Astrocyte (in vitro differentiated cells and primary cell): ENCODE measurements at regions not wholly inside any gene's neighbourhood (a gene's known extent, or its start where the extent isn't known, plus 50 kb on each side); places are given as distances from the start of the nearest gene placed in this dataset.

ENCODE experiments used
- DNase-seq: peaks from one replicate; pipeline ENCODE4 v3.0.0-alpha.2; 2010; ENCODE audit warnings: low read depth
- FAIRE-seq: peaks from 2 replicates; lab custom pipeline; 2011; peaks lifted over from hg19 to GRCh38; lab: Jason Lieb, UNC
- H2AFZ ChIP-seq: 2 replicates; pipeline ENCODE4 v1.6.0; 2012; ENCODE audit warnings: low read depth, low read length, inconsistent platforms
- H3K27ac ChIP-seq: 2 replicates; pipeline ENCODE4 v1.5.1; 2011; ENCODE audit warnings: low read depth, low read length, inconsistent platforms
- H3K27me3 ChIP-seq: 2 replicates; pipeline ENCODE4 v1.6.0; 2011; ENCODE audit warnings: low read length, inconsistent platforms; ENCODE audit not compliant: insufficient read depth
- H3K36me3 ChIP-seq: 2 replicates; pipeline ENCODE4 v1.5.1; 2011; ENCODE audit warnings: low read length, inconsistent platforms; ENCODE audit not compliant: insufficient read depth
- H3K4me1 ChIP-seq: 2 replicates; pipeline ENCODE4 v1.5.1; 2011; ENCODE audit warnings: low read length, inconsistent platforms; ENCODE audit not compliant: insufficient read depth
- H3K4me2 ChIP-seq: 2 replicates; pipeline ENCODE4 v1.6.0; 2012; ENCODE audit warnings: low read length, inconsistent platforms
- H3K4me3 ChIP-seq: 2 replicates; pipeline ENCODE4 v1.5.1; 2011; ENCODE audit warnings: low read depth, mild to moderate bottlenecking, low read length, inconsistent platforms; ENCODE audit not compliant: insufficient read depth
- H3K79me2 ChIP-seq: 2 replicates; pipeline ENCODE4 v1.6.0; 2012; ENCODE audit warnings: mild to moderate bottlenecking, low read length, inconsistent platforms; ENCODE audit not compliant: insufficient read depth
- H3K9ac ChIP-seq: 2 replicates; pipeline ENCODE4 v1.6.0; 2012; ENCODE audit warnings: mild to moderate bottlenecking, low read length, inconsistent platforms
- H3K9me3 ChIP-seq: 2 replicates; pipeline ENCODE4 v1.5.1; 2012; ENCODE audit warnings: low read depth, mild to moderate bottlenecking, low read length, inconsistent platforms; ENCODE audit not compliant: insufficient read depth
- H4K20me1 ChIP-seq: 2 replicates; pipeline ENCODE4 v1.6.0; 2012; ENCODE audit warnings: low read length, inconsistent platforms; ENCODE audit not compliant: insufficient read depth
- H3K27ac Mint-ChIP-seq: one replicate; pipeline ENCODE4 v1.8.0; 2021; ENCODE audit warnings: mild to moderate bottlenecking, mixed read lengths; ENCODE audit not compliant: unreplicated experiment
- H3K27me3 Mint-ChIP-seq: one replicate; pipeline ENCODE4 v1.8.0; 2021; ENCODE audit warnings: low read depth, mixed read lengths; ENCODE audit not compliant: unreplicated experiment
- H3K36me3 Mint-ChIP-seq: one replicate; pipeline ENCODE4 v1.8.0; 2021; ENCODE audit warnings: low read depth, mixed read lengths; ENCODE audit not compliant: unreplicated experiment
- H3K4me1 Mint-ChIP-seq: one replicate; pipeline ENCODE4 v1.8.0; 2021; ENCODE audit warnings: low read depth, mixed read lengths; ENCODE audit not compliant: unreplicated experiment
- H3K4me3 Mint-ChIP-seq: one replicate; pipeline ENCODE4 v1.8.0; 2021; ENCODE audit warnings: mild to moderate bottlenecking, moderate library complexity, mixed read lengths; ENCODE audit not compliant: unreplicated experiment
- H3K9me3 Mint-ChIP-seq: one replicate; pipeline ENCODE4 v1.8.0; 2021; ENCODE audit warnings: mild to moderate bottlenecking, mixed read lengths; ENCODE audit not compliant: unreplicated experiment
- EZH2 ChIP-seq: IDR thresholded peaks from 2 replicates; pipeline ENCODE4 v1.6.1; 2012; ENCODE audit warnings: mild to moderate bottlenecking, low read length, inconsistent platforms; ENCODE audit not compliant: insufficient read depth
- TF ChIP-seq, protein P1 (sequence below): IDR thresholded peaks from 2 replicates; pipeline ENCODE4 v1.5.1; 2011; ENCODE audit warnings: low read depth, mild to moderate bottlenecking, inconsistent platforms, low read length, moderate library complexity; ENCODE audit not compliant: insufficient read depth

DNA sequence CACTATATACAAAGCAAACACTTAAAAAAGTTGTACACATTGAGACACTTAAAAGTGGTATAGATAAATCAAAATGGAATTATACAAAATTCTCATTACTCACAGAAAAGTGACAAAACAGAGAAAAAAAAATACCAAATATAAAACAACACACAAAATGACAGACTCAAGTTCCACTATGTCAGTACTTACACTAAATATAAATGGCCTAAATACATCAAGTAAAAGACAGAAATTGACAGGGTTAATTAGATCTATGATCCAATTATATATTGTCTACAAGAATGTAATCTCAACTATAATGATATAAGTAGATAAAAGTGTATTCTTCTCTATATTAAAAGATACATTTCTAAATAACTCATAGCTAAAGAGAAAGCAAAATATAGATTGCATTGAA is 401.6 kb upstream of the PFKP start:
- Mint-ChIP-seq H3K9me3 (no peaks in the 10 kb centered on the region), H3K36me3 (no peaks in the 10 kb centered on the region), H3K27ac (no peak overlapping the region), H3K27me3 (no peaks in the 10 kb centered on the region), H3K4me1 (no peaks in the 10 kb centered on the region), H3K4me3 (no peak overlapping the region)
- Histone ChIP-seq H3K9me3 (no peaks in the 10 kb centered on the region), H3K4me1 (no peaks in the 10 kb centered on the region), H3K4me2 (no peak overlapping the region), H3K79me2 (no peaks in the 10 kb centered on the region), H3K36me3 (no peaks in the 10 kb centered on the region), H4K20me1 (no peaks in the 10 kb centered on the region), H2AFZ (no peak overlapping the region), H3K9ac (no peak overlapping the region), H3K27me3 (no peaks in the 10 kb centered on the region), H3K27ac (no peak overlapping the region), H3K4me3 (no peak overlapping the region)
- FAIRE-seq (no peak), DNase-seq (no peak)
- TF ChIP-seq, protein P1, sequence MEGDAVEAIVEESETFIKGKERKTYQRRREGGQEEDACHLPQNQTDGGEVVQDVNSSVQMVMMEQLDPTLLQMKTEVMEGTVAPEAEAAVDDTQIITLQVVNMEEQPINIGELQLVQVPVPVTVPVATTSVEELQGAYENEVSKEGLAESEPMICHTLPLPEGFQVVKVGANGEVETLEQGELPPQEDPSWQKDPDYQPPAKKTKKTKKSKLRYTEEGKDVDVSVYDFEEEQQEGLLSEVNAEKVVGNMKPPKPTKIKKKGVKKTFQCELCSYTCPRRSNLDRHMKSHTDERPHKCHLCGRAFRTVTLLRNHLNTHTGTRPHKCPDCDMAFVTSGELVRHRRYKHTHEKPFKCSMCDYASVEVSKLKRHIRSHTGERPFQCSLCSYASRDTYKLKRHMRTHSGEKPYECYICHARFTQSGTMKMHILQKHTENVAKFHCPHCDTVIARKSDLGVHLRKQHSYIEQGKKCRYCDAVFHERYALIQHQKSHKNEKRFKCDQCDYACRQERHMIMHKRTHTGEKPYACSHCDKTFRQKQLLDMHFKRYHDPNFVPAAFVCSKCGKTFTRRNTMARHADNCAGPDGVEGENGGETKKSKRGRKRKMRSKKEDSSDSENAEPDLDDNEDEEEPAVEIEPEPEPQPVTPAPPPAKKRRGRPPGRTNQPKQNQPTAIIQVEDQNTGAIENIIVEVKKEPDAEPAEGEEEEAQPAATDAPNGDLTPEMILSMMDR, result no peak
- TF ChIP-seq EZH2, result no peak

DNA sequence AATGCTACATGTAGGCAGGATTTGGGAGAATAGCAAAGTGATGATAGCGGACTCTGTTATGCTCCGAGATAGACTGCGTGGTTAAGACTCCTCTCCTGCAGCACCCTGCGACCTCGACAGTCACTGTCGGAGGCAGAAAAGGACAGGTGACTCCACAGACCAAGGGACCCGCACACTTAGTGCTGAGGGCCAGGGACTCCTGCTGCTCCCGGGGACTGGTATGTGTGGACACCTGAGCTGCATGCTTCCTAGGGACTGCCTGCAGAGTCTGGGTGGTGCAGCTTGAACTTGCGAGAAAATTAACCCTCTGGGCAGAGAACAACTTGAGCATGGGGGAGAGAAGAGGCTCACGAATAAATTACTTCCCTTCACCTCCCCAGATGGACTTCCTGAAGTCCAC is 407.1 kb upstream of the PFKP start:
- Mint-ChIP-seq H3K27ac (no peak overlapping the region), H3K27me3 (peaks cover 5% of the 10 kb centered on the region), H3K4me1 (no peaks in the 10 kb centered on the region), H3K9me3 (no peaks in the 10 kb centered on the region), H3K4me3 (no peak overlapping the region), H3K36me3 (no peaks in the 10 kb centered on the region)
- no peak overlapping the region for H3K9ac ChIP-seq
- H3K4me1 ChIP-seq, result no peaks in the 10 kb centered on the region
- no peak overlapping the region for H3K4me2 ChIP-seq
- H3K79me2 ChIP-seq, result no peaks in the 10 kb centered on the region
- H3K9me3 ChIP-seq, result peaks cover 5% of the 10 kb centered on the region
- no peak overlapping the region for H2AFZ ChIP-seq
- FAIRE-seq, result no peak
- no peak for TF ChIP-seq EZH2
- TF ChIP-seq, protein P1, result no peak
- no peak for DNase-seq
- H3K27me3 ChIP-seq, result no peaks in the 10 kb centered on the region
- H3K36me3 ChIP-seq, result no peaks in the 10 kb centered on the region
- no peak overlapping the region for H3K4me3 ChIP-seq
- H4K20me1 ChIP-seq, result no peaks in the 10 kb centered on the region
- H3K27ac ChIP-seq, result no peak overlapping the region

DNA sequence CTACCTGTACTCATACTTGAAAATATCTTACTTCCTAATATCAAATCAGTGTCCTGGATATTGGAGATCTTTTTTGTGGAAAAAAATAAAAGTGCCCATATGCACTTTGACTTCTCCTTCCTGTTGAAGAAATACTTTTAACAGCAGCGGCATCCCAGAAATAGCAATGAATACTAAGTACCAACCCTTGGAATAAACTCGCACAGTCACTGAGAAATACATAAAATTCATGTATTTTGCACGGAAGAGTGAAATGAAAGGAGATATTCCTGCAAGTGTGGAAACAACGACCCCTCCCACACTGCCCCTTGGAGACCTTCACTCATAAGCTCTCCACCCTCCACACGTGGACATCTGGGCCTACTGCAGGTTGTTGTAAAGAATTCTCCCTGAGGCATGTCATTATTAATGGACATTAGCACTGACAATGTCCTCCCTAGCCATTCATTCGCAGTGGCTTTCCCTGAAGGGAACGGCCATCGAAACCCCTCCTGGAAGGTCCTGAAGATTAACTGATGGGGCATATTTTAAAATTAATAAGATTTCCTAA is 407.6 kb upstream of the PFKP start:
- Mint-ChIP-seq H3K36me3 (no peaks in the 10 kb centered on the region), H3K27ac (no peak overlapping the region), H3K27me3 (peaks cover 5% of the 10 kb centered on the region), H3K9me3 (no peaks in the 10 kb centered on the region), H3K4me1 (no peaks in the 10 kb centered on the region), H3K4me3 (no peak overlapping the region)
- H3K27ac ChIP-seq, result no peak overlapping the region
- H3K36me3 ChIP-seq, result no peaks in the 10 kb centered on the region
- H3K79me2 ChIP-seq, result no peaks in the 10 kb centered on the region
- no peak overlapping the region for H3K4me3 ChIP-seq
- no peak overlapping the region for H3K4me2 ChIP-seq
- H3K4me1 ChIP-seq, result no peaks in the 10 kb centered on the region
- no peak for FAIRE-seq
- no peak overlapping the region for H2AFZ ChIP-seq
- no peaks in the 10 kb centered on the region for H3K27me3 ChIP-seq
- TF ChIP-seq EZH2, result no peak
- TF ChIP-seq, protein P1, result no peak
- no peak overlapping the region for H3K9ac ChIP-seq
- no peaks in the 10 kb centered on the region for H4K20me1 ChIP-seq
- H3K9me3 ChIP-seq, result peaks cover 5% of the 10 kb centered on the region
- no peak for DNase-seq
